ENCODE measurements at regions not wholly inside any gene's neighbourhood (a gene's known extent, or its start where the extent isn't known, plus 50 kb on each side); places are given as distances from the start of the nearest gene placed in this dataset.
"Not testable (repeated sequence)": the region's sequence is repeated elsewhere in the genome, so short reads cannot be mapped to it uniquely, and the experiment has no call there.

- no peak for DNase-seq
- intact Hi-C loops (cut with micrococcal nuclease) = no loop called here
- ATAC-seq = no peak
These were observed 169.4 kb downstream of the TMEM200A start for GRCh38 chr6:130535242-130535641.

- intact Hi-C loops (cut with micrococcal nuclease) = no loop called here
- no peak for ATAC-seq
- no peak for DNase-seq
These were observed 171.6 kb downstream of the TMEM200A start for GRCh38 chr6:130537447-130537846.

- ATAC-seq (no peak), DNase-seq (no peak)
- intact Hi-C loops (cut with micrococcal nuclease) = no loop called here
These were observed 181.9 kb downstream of the TMEM200A start for GRCh38 chr6:130547723-130548122.

- ATAC-seq (no peak), DNase-seq (no peak)
- intact Hi-C loops (cut with micrococcal nuclease) = no loop called here
These were observed 191.8 kb downstream of the TMEM200A start for GRCh38 chr6:130557481-130558112.

- ATAC-seq (no peak), DNase-seq (no peak)
- intact Hi-C loops (cut with micrococcal nuclease) = no loop called here
These were observed 192.3 kb downstream of the TMEM200A start for GRCh38 chr6:130558131-130558530.

GRCh38 chr6:130559166-130559565, 193.3 kb downstream of the TMEM200A start:
- DNase-seq (no peak), ATAC-seq (no peak)
- intact Hi-C loops (cut with micrococcal nuclease) = no loop called here

GRCh38 chr6:130560231-130560630, 194.4 kb downstream of the TMEM200A start:
- ATAC-seq (no peak), DNase-seq (no peak)
- intact Hi-C loops (cut with micrococcal nuclease) = no loop called here

GRCh38 chr6:130561159-130561558, 195.3 kb downstream of the TMEM200A start:
- ATAC-seq; DNase-seq; intact Hi-C loops (cut with micrococcal nuclease): not testable (repeated sequence)

- intact Hi-C loops (cut with micrococcal nuclease) = no loop called here
- ATAC-seq (no peak), DNase-seq (no peak)
These were observed 199.9 kb downstream of the TMEM200A start for GRCh38 chr6:130565696-130566095.

- intact Hi-C loops (cut with micrococcal nuclease) = no loop called here
- no peak for DNase-seq
- no peak for ATAC-seq
These were observed 208.3 kb downstream of the TMEM200A start for GRCh38 chr6:130574146-130574545.

GRCh38 chr6:130575557-130575956, 209.7 kb downstream of the TMEM200A start:
- DNase-seq = no peak
- no peak for ATAC-seq
- intact Hi-C loops (cut with micrococcal nuclease) = no loop called here

GRCh38 chr6:130575971-130576370, 210.2 kb downstream of the TMEM200A start:
- intact Hi-C loops (cut with micrococcal nuclease) = no loop called here

GRCh38 chr6:130577178-130577919, 211.5 kb downstream of the TMEM200A start:
- intact Hi-C loops (cut with micrococcal nuclease) = no loop called here
- DNase-seq (no peak), ATAC-seq (no peak)

More at GRCh38 chr6:130575971-130576370, 210.2 kb downstream of the TMEM200A start:
- ATAC-seq = no peak
- DNase-seq = no peak

- intact Hi-C loops (cut with micrococcal nuclease) = no loop called here
These were observed 212.9 kb downstream of the TMEM200A start for GRCh38 chr6:130578713-130579112.

GRCh38 chr6:130583268-130583667, 217.5 kb downstream of the TMEM200A start:
- DNase-seq = no peak
- intact Hi-C loops (cut with micrococcal nuclease) = no loop called here
- no peak for ATAC-seq

More at GRCh38 chr6:130578713-130579112, 212.9 kb downstream of the TMEM200A start:
- no peak for ATAC-seq
- no peak for DNase-seq

- no peak for ATAC-seq
- intact Hi-C loops (cut with micrococcal nuclease) = no loop called here
- no peak for DNase-seq
These were observed 219.8 kb downstream of the TMEM200A start for GRCh38 chr6:130585587-130585986.

GRCh38 chr6:130587778-130588520, 222.1 kb downstream of the TMEM200A start:
- intact Hi-C loops (cut with micrococcal nuclease) = no loop called here
- DNase-seq (no peak), ATAC-seq (no peak)

- DNase-seq (no peak), ATAC-seq (no peak)
- intact Hi-C loops (cut with micrococcal nuclease) = no loop called here
These were observed 227.4 kb downstream of the TMEM200A start for GRCh38 chr6:130593200-130593599.

GRCh38 chr6:130593948-130594347, 228.1 kb downstream of the TMEM200A start:
- ATAC-seq (no peak), DNase-seq (no peak)
- intact Hi-C loops (cut with micrococcal nuclease) = no loop called here

All from left ventricle myocardium superior (tissue), 1 donor.